ENCODE measurements at regions not wholly inside any gene's neighbourhood (a gene's known extent, or its start where the extent isn't known, plus 50 kb on each side); places are given as distances from the start of the nearest gene placed in this dataset.

GRCh38 chr12:111111681-111112080, 191.3 kb upstream of the MYL2 start:
- Histone ChIP-seq H3K4me2 (no peak overlapping the region), H3K9me2 (replicated peaks; ENCODE audit: insufficient read depth) (no peaks in the 10 kb centered on the region), H3K27me3 (no peaks in the 10 kb centered on the region), H3K4me3 (no peak overlapping the region), H4K20me1 (ENCODE audit: insufficient read depth, poor library complexity, severe bottlenecking) (no peaks in the 10 kb centered on the region), H3K36me3 (replicated peaks; ENCODE audit: insufficient read depth, low read depth) (no peaks in the 10 kb centered on the region), H2AFZ (no peak overlapping the region), H3K4me1 (ENCODE audit: insufficient read depth) (no peaks in the 10 kb centered on the region), H3K79me2 (no peaks in the 10 kb centered on the region), H3K27ac (no peak overlapping the region), H3K9me3 (ENCODE audit: low read depth) (no peaks in the 10 kb centered on the region)
- no peak for DNase-seq (ENCODE audit: low spot score)
- 63% methylated on average over 4 of the region's 4 CpGs for WGBS (ENCODE audit: low lambda C conversion rate, missing lambda C conversion rate)
- TF ChIP-seq, protein P1, sequence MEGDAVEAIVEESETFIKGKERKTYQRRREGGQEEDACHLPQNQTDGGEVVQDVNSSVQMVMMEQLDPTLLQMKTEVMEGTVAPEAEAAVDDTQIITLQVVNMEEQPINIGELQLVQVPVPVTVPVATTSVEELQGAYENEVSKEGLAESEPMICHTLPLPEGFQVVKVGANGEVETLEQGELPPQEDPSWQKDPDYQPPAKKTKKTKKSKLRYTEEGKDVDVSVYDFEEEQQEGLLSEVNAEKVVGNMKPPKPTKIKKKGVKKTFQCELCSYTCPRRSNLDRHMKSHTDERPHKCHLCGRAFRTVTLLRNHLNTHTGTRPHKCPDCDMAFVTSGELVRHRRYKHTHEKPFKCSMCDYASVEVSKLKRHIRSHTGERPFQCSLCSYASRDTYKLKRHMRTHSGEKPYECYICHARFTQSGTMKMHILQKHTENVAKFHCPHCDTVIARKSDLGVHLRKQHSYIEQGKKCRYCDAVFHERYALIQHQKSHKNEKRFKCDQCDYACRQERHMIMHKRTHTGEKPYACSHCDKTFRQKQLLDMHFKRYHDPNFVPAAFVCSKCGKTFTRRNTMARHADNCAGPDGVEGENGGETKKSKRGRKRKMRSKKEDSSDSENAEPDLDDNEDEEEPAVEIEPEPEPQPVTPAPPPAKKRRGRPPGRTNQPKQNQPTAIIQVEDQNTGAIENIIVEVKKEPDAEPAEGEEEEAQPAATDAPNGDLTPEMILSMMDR (IDR thresholded peaks at IDR 0.05; ENCODE audit: poor library complexity) = no peak
- no peak for TF ChIP-seq EZH2 (IDR thresholded peaks at IDR 0.05; ENCODE audit: borderline replicate concordance)
- TF ChIP-seq EZH2phosphoT487 (IDR thresholded peaks at IDR 0.05; ENCODE audit: low read depth, severe bottlenecking, unreplicated experiment) = no peak

- H3K9me2 ChIP-seq (replicated peaks; ENCODE audit: insufficient read depth) = no peaks in the 10 kb centered on the region
Observed at GRCh38 chr12:111110556-111110955, 190.2 kb upstream of the MYL2 start.

GRCh38 chr12:111108726-111109125, 188.3 kb upstream of the MYL2 start:
- 77% methylated on average over 2 of the region's 2 CpGs for WGBS (ENCODE audit: low lambda C conversion rate, missing lambda C conversion rate)
- no peaks in the 10 kb centered on the region for H3K79me2 ChIP-seq
- H3K9me3 ChIP-seq (ENCODE audit: low read depth) = no peaks in the 10 kb centered on the region
- H3K27ac ChIP-seq = no peak overlapping the region
- H3K9me2 ChIP-seq (replicated peaks; ENCODE audit: insufficient read depth) = no peaks in the 10 kb centered on the region
- no peaks in the 10 kb centered on the region for H4K20me1 ChIP-seq (ENCODE audit: insufficient read depth, poor library complexity, severe bottlenecking)
- no peak overlapping the region for H2AFZ ChIP-seq
- no peaks in the 10 kb centered on the region for H3K4me1 ChIP-seq (ENCODE audit: insufficient read depth)
- DNase-seq (ENCODE audit: low spot score) = no peak
- no peaks in the 10 kb centered on the region for H3K36me3 ChIP-seq (replicated peaks; ENCODE audit: insufficient read depth, low read depth)
- no peaks in the 10 kb centered on the region for H3K27me3 ChIP-seq
- TF ChIP-seq EZH2 (IDR thresholded peaks at IDR 0.05; ENCODE audit: borderline replicate concordance) (no peak), EZH2phosphoT487 (IDR thresholded peaks at IDR 0.05; ENCODE audit: low read depth, severe bottlenecking, unreplicated experiment) (no peak)
- TF ChIP-seq, protein P1 (IDR thresholded peaks at IDR 0.05; ENCODE audit: poor library complexity) = no peak
- H3K4me3 ChIP-seq = no peak overlapping the region
- no peak overlapping the region for H3K4me2 ChIP-seq

More at GRCh38 chr12:111110556-111110955, 190.2 kb upstream of the MYL2 start:
- no peak overlapping the region for H2AFZ ChIP-seq
- H3K4me3 ChIP-seq = no peak overlapping the region
- no peaks in the 10 kb centered on the region for H3K36me3 ChIP-seq (replicated peaks; ENCODE audit: insufficient read depth, low read depth)
- no peaks in the 10 kb centered on the region for H3K9me3 ChIP-seq (ENCODE audit: low read depth)
- H3K4me2 ChIP-seq = no peak overlapping the region
- no peaks in the 10 kb centered on the region for H4K20me1 ChIP-seq (ENCODE audit: insufficient read depth, poor library complexity, severe bottlenecking)
- no peaks in the 10 kb centered on the region for H3K79me2 ChIP-seq
- H3K27ac ChIP-seq = no peak overlapping the region
- H3K4me1 ChIP-seq (ENCODE audit: insufficient read depth) = no peaks in the 10 kb centered on the region
- no peak for DNase-seq (ENCODE audit: low spot score)
- 87% methylated on average over 5 of the region's 5 CpGs for WGBS (ENCODE audit: low lambda C conversion rate, missing lambda C conversion rate)
- H3K27me3 ChIP-seq = no peaks in the 10 kb centered on the region
- no peak for TF ChIP-seq EZH2 (IDR thresholded peaks at IDR 0.05; ENCODE audit: borderline replicate concordance)
- no peak for TF ChIP-seq EZH2phosphoT487 (IDR thresholded peaks at IDR 0.05; ENCODE audit: low read depth, severe bottlenecking, unreplicated experiment)
- TF ChIP-seq, protein P1 (IDR thresholded peaks at IDR 0.05; ENCODE audit: poor library complexity) = no peak

Data from hepatocyte (in vitro differentiated cells).